SK-N-SH treated with all-trans-retinoic acid at 6 μM for 48 hours (cell line): ENCODE measurements at regions not wholly inside any gene's neighbourhood (a gene's known extent, or its start where the extent isn't known, plus 50 kb on each side); places are given as distances from the start of the nearest gene placed in this dataset.

Source experiments
- ARNTL ChIP-seq: fragments of 450-650 bp; formaldehyde crosslinking; IDR thresholded peaks from 2 replicates; pipeline ENCODE4 v1.5.0; 2020; ENCODE audit warnings: low read depth, mild to moderate bottlenecking, moderate library complexity, borderline replicate concordance
- BACH2 ChIP-seq: fragments of 250-450 bp; sonication (Bioruptor Pico); IDR thresholded peaks from 2 replicates; pipeline ENCODE4 v1.9.0; 2021; ENCODE audit warnings: mild to moderate bottlenecking, borderline replicate concordance
- CSDC2 ChIP-seq: fragments of 250-450 bp; sonication (Bioruptor Pico); IDR thresholded peaks from 2 replicates; pipeline ENCODE4 v1.5.0; 2020; ENCODE audit warnings: mild to moderate bottlenecking, moderate library complexity
- ESRRG ChIP-seq: fragments of 250-450 bp; sonication (Bioruptor Pico); IDR thresholded peaks from 2 replicates; pipeline ENCODE4 v1.6.1; 2021; ENCODE audit warnings: mild to moderate bottlenecking
- ISL1 ChIP-seq: fragments of 250-450 bp; sonication (Bioruptor Pico); IDR thresholded peaks from 2 replicates; pipeline ENCODE4 v2.1.2; 2022; ENCODE audit warnings: mild to moderate bottlenecking, moderate library complexity
- RARB ChIP-seq: fragments of 250-450 bp; sonication (Bioruptor Pico); IDR thresholded peaks from 2 replicates; pipeline ENCODE4 v1.8.0; 2021; ENCODE audit warnings: mild to moderate bottlenecking, moderate library complexity
- TOX ChIP-seq: fragments of 250-450 bp; sonication (Bioruptor Pico); IDR thresholded peaks from 2 replicates; pipeline ENCODE4 v1.8.0; 2021; ENCODE audit warnings: mild to moderate bottlenecking, moderate library complexity, borderline replicate concordance
- TSHZ2 ChIP-seq: fragments of 250-450 bp; sonication (Bioruptor Pico); IDR thresholded peaks from 2 replicates; pipeline ENCODE4 v1.5.0; 2020; ENCODE audit warnings: mild to moderate bottlenecking, moderate library complexity
- ZC3H10 ChIP-seq: fragments of 250-450 bp; sonication (Bioruptor Pico); IDR thresholded peaks from 2 replicates; pipeline ENCODE4 v1.5.1; 2021; ENCODE audit warnings: mild to moderate bottlenecking, moderate library complexity
- ZFP3 ChIP-seq: fragments of 250-450 bp; sonication (Bioruptor Pico); IDR thresholded peaks from 2 replicates; pipeline ENCODE4 v1.5.0; 2020; ENCODE audit warnings: mild to moderate bottlenecking, moderate library complexity
- ZFP30 ChIP-seq: fragments of 450-650 bp; formaldehyde crosslinking; IDR thresholded peaks from 2 replicates; pipeline ENCODE4 v1.5.0; 2022; ENCODE audit warnings: mild to moderate bottlenecking, moderate library complexity
- TF ChIP-seq, protein P1 (sequence below): fragments of 250-450 bp; sonication (Bioruptor Pico); IDR thresholded peaks from 2 replicates; pipeline ENCODE4 v1.5.1; 2020; ENCODE audit warnings: low read depth, mild to moderate bottlenecking, moderate library complexity
- TF ChIP-seq, protein P2 (sequence below): fragments of 250-450 bp; sonication (Bioruptor Pico); IDR thresholded peaks from 2 replicates; pipeline ENCODE4 v1.8.0; 2020; ENCODE audit warnings: mild to moderate bottlenecking, moderate library complexity, borderline replicate concordance
- TF ChIP-seq, protein P3 (sequence below): fragments of 250-450 bp; sonication (Bioruptor Pico); IDR thresholded peaks from 2 replicates; pipeline ENCODE4 v1.5.1; 2021; ENCODE audit warnings: mild to moderate bottlenecking, moderate library complexity

- TF ChIP-seq RARB (CRISPR knock-in tag) (no peak), ZFP30 (no peak), ARNTL (CRISPR knock-in tag) (no peak), BACH2 (CRISPR knock-in tag) (no peak), ESRRG (CRISPR knock-in tag) (no peak), ISL1 (no peak), ZC3H10 (CRISPR knock-in tag) (no peak), TOX (CRISPR knock-in tag) (no peak), CSDC2 (CRISPR knock-in tag) (no peak), TSHZ2 (CRISPR knock-in tag) (no peak), ZFP3 (CRISPR knock-in tag) (no peak)
- TF ChIP-seq, protein P1, sequence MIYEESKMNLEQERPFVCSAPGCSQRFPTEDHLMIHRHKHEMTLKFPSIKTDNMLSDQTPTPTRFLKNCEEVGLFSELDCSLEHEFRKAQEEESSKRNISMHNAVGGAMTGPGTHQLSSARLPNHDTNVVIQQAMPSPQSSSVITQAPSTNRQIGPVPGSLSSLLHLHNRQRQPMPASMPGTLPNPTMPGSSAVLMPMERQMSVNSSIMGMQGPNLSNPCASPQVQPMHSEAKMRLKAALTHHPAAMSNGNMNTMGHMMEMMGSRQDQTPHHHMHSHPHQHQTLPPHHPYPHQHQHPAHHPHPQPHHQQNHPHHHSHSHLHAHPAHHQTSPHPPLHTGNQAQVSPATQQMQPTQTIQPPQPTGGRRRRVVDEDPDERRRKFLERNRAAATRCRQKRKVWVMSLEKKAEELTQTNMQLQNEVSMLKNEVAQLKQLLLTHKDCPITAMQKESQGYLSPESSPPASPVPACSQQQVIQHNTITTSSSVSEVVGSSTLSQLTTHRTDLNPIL (CRISPR knock-in tag) = no peak
- TF ChIP-seq, protein P2, sequence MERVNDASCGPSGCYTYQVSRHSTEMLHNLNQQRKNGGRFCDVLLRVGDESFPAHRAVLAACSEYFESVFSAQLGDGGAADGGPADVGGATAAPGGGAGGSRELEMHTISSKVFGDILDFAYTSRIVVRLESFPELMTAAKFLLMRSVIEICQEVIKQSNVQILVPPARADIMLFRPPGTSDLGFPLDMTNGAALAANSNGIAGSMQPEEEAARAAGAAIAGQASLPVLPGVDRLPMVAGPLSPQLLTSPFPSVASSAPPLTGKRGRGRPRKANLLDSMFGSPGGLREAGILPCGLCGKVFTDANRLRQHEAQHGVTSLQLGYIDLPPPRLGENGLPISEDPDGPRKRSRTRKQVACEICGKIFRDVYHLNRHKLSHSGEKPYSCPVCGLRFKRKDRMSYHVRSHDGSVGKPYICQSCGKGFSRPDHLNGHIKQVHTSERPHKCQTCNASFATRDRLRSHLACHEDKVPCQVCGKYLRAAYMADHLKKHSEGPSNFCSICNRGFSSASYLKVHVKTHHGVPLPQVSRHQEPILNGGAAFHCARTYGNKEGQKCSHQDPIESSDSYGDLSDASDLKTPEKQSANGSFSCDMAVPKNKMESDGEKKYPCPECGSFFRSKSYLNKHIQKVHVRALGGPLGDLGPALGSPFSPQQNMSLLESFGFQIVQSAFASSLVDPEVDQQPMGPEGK (CRISPR knock-in tag) = no peak
- TF ChIP-seq, protein P3, sequence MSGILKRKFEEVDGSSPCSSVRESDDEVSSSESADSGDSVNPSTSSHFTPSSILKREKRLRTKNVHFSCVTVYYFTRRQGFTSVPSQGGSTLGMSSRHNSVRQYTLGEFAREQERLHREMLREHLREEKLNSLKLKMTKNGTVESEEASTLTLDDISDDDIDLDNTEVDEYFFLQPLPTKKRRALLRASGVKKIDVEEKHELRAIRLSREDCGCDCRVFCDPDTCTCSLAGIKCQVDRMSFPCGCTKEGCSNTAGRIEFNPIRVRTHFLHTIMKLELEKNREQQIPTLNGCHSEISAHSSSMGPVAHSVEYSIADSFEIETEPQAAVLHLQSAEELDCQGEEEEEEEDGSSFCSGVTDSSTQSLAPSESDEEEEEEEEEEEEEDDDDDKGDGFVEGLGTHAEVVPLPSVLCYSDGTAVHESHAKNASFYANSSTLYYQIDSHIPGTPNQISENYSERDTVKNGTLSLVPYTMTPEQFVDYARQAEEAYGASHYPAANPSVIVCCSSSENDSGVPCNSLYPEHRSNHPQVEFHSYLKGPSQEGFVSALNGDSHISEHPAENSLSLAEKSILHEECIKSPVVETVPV (CRISPR knock-in tag) = no peak
Observed at GRCh38 chr5:54870271-54870670, 115.1 kb downstream of the ESM1 start.
